A204.1 (cell line): ENCODE measurements at regions not wholly inside any gene's neighbourhood (a gene's known extent, or its start where the extent isn't known, plus 50 kb on each side); places are given as distances from the start of the nearest gene placed in this dataset.

Experiments
- FAIRE-seq: peaks from 2 replicates; lab custom pipeline; 2012; peaks lifted over from hg19 to GRCh38; lab: Jason Lieb, UNC

- no peak for FAIRE-seq
These were observed 60.2 kb upstream of the ZFP64 start for GRCh38 chr20:52251827-52252226.

DNA sequence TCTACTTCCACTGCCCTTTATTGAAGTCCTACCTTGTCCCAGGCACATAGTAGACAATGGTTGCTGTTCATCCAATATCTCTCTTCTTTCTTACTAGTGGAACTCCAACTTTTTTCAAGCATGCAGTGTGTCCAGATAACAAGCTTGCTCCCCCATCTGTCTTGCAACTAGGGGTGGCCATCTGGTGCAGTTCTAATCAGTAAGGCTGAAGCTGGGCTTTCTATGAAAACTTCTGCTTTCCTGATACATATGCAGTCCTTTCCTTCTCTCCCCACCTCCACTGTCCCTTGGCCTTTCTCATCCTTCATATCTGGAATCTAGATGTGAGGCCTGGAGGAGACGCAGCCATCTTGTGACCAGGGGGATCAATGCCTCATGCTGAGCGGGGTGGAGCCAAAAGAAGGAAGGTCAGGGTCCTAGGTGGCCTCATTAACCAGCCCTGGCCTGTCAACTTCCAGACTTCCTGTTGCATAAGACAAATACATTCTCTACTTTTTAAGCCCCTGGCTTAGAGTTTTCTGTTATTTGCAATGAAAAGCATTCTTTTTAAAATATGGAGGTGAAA is 59.6 kb upstream of the ZFP64 start:
- FAIRE-seq, result no peak

DNA sequence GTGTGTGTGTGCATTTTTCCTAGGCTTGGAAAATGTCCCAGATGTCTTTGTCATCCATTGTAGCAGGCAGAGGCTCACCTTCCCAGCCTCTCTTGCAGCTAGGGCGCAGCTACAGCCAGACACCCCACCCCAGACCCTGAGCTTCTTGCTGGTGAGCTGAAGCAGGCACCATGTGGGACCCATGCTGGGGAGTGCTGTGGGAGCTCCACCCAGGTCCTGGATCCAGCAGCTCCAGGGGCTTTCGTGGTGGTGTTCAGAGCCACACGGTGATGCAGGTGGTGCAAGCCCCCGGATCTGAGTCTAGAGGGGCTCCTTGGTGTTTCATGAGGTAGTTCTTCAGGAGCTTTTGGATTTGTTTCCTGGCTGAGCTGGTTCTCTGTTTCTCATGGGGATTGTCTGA is 56.0 kb upstream of the ZFP64 start:
- FAIRE-seq, result no peak

- FAIRE-seq, result no peak
These were observed 54.8 kb upstream of the ZFP64 start for GRCh38 chr20:52246366-52246765.

GRCh38 chr20:52244702-52245101 is 53.1 kb upstream of the ZFP64 start:
- no peak for FAIRE-seq

- FAIRE-seq, result peak; percentile 99
These were observed 51.0 kb upstream of the ZFP64 start for GRCh38 chr20:52242237-52243230.
